ENCODE measurements at regions not wholly inside any gene's neighbourhood (a gene's known extent, or its start where the extent isn't known, plus 50 kb on each side); places are given as distances from the start of the nearest gene placed in this dataset.

DNA sequence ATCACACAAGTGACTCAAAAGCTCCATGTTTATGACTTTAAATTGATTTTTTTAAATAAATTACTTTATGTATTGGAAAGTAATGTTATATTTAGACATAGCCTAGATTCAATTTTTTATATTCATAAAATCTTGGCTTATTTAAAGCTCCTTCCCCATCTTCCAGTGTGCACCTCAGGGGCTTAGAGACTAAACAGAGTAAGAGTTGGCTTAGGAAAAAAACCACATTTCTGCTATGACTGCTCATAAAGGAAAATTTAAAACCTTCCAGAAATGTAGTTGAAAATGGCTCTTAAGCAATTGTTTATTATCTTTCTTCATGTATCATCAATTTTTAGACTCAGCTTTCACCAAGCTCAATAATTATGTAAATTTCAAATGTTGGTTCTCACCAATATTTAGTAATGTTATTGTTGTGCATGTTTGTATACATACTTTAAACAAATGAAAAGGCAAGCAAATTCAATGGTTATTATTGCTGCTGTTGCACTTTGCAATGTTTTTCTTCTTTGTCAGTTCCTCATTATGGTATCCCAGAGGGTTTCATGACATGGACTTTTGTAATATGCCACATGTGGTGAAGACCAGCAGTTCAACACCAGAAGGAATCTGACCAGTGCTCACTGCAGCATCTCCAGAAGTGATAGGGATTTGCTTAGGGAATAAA, 700.1 kb upstream of the ANKRD30A start:
- TF ChIP-seq, protein P1, sequence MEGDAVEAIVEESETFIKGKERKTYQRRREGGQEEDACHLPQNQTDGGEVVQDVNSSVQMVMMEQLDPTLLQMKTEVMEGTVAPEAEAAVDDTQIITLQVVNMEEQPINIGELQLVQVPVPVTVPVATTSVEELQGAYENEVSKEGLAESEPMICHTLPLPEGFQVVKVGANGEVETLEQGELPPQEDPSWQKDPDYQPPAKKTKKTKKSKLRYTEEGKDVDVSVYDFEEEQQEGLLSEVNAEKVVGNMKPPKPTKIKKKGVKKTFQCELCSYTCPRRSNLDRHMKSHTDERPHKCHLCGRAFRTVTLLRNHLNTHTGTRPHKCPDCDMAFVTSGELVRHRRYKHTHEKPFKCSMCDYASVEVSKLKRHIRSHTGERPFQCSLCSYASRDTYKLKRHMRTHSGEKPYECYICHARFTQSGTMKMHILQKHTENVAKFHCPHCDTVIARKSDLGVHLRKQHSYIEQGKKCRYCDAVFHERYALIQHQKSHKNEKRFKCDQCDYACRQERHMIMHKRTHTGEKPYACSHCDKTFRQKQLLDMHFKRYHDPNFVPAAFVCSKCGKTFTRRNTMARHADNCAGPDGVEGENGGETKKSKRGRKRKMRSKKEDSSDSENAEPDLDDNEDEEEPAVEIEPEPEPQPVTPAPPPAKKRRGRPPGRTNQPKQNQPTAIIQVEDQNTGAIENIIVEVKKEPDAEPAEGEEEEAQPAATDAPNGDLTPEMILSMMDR (conservative IDR thresholded peaks at IDR 0.05 in 1 of 2, IDR thresholded peaks at IDR 0.05 in 1 of 2; ENCODE audit: low read depth in 1 of 2, low read length in 2 of 2), result no peak
- no peak for TF ChIP-seq EZH2 (IDR thresholded peaks at IDR 0.05; ENCODE audit: low read length, missing control alignments)

Measured in fibroblast of lung (primary cell).